H1 (cell line): ENCODE measurements at regions not wholly inside any gene's neighbourhood (a gene's known extent, or its start where the extent isn't known, plus 50 kb on each side); places are given as distances from the start of the nearest gene placed in this dataset.

Source experiments
- RFX5 ChIP-seq: IDR thresholded peaks from 2 replicates; pipeline ENCODE4 v1.6.1; 2011; ENCODE audit warnings: low read depth, low read length, improper control_type of control experiment, borderline replicate concordance
- RXRA ChIP-seq: IDR thresholded peaks from 2 replicates; pipeline ENCODE4 v1.6.1; 2011; ENCODE audit warnings: low read depth, mild to moderate bottlenecking, low read length, moderate library complexity; ENCODE audit not compliant: insufficient read depth
- SIX5 ChIP-seq: IDR thresholded peaks from 2 replicates; pipeline ENCODE4 v1.6.1; 2011; ENCODE audit warnings: mild to moderate bottlenecking, low read depth, low read length
- SUZ12 ChIP-seq: fragments of 200-600 bp; sonication (generic); IDR thresholded peaks from 2 replicates; pipeline ENCODE4 v1.6.1; 2012; ENCODE audit warnings: mild to moderate bottlenecking, inconsistent platforms, low read length, moderate library complexity, mixed read lengths

GRCh38 chr2:225184948-225185347 is 142.7 kb upstream of the DOCK10 start (continued):
- TF ChIP-seq SUZ12, result no peak
- TF ChIP-seq SIX5, result no peak
- TF ChIP-seq RFX5, result no peak
- TF ChIP-seq RXRA, result no peak
